Mesendoderm (in vitro differentiated cells): ENCODE measurements at regions not wholly inside any gene's neighbourhood (a gene's known extent, or its start where the extent isn't known, plus 50 kb on each side); places are given as distances from the start of the nearest gene placed in this dataset.
A peak's percentile ranks its signal among the peaks of the same experiment; 100 is the strongest.

Experiments
- DNase-seq: peaks from one replicate; pipeline ENCODE4 v3.0.0; 2013
- H2AK5ac ChIP-seq: 2 replicates; pipeline ENCODE4 v1.6.1; 2013; ENCODE audit warnings: low read length, inconsistent platforms
- H2BK120ac ChIP-seq: 2 replicates; pipeline ENCODE4 v1.6.1; 2013; ENCODE audit warnings: low read depth, mild to moderate bottlenecking, low read length, moderate library complexity, mixed read lengths
- H2BK15ac ChIP-seq: replicated peaks from 2 replicates; pipeline ENCODE4 v1.6.1; 2013; ENCODE audit warnings: low read depth, mild to moderate bottlenecking, moderate library complexity
- H2BK5ac ChIP-seq: 2 replicates; pipeline ENCODE4 v1.6.1; 2013; ENCODE audit warnings: low read length, inconsistent platforms
- H3K18ac ChIP-seq: 2 replicates; pipeline ENCODE4 v1.6.1; 2013; ENCODE audit warnings: mild to moderate bottlenecking, low read length, mixed read lengths
- H3K23ac ChIP-seq: one replicate; pipeline ENCODE4 v1.6.1; 2013; ENCODE audit warnings: low read length
- H3K27ac ChIP-seq: 2 replicates; pipeline ENCODE4 v1.5.1; 2013; ENCODE audit warnings: low read depth, mild to moderate bottlenecking, inconsistent platforms, low read length, moderate library complexity
- H3K27me3 ChIP-seq: 2 replicates; pipeline ENCODE4 v1.6.1; 2013; ENCODE audit warnings: low read length, control low read depth, mild to moderate bottlenecking, inconsistent platforms; ENCODE audit not compliant: insufficient read depth, poor library complexity
- H3K36me3 ChIP-seq: 2 replicates; pipeline ENCODE4 v1.6.1; 2013; ENCODE audit warnings: low read length, inconsistent platforms; ENCODE audit not compliant: control insufficient read depth, insufficient read depth
- H3K4ac ChIP-seq: one replicate; pipeline ENCODE4 v1.6.1; 2013; ENCODE audit warnings: low read depth, mild to moderate bottlenecking, low read length, moderate library complexity
- H3K4me1 ChIP-seq: 2 replicates; pipeline ENCODE4 v1.6.1; 2013; ENCODE audit warnings: low read depth, low read length, inconsistent platforms; ENCODE audit not compliant: control insufficient read depth
- H3K4me2 ChIP-seq: 2 replicates; pipeline ENCODE4 v1.6.1; 2013; ENCODE audit warnings: low read length
- H3K4me3 ChIP-seq: 2 replicates; pipeline ENCODE4 v1.5.1; 2013; ENCODE audit warnings: mild to moderate bottlenecking, low read length
- H3K56ac ChIP-seq: one replicate; pipeline ENCODE4 v1.6.1; 2013; ENCODE audit warnings: low read length
- H3K79me1 ChIP-seq: 2 replicates; pipeline ENCODE4 v1.6.1; 2013; ENCODE audit warnings: low read length, inconsistent platforms
- H3K79me2 ChIP-seq: 2 replicates; pipeline ENCODE4 v1.6.1; 2013; ENCODE audit warnings: mild to moderate bottlenecking, low read length; ENCODE audit not compliant: control insufficient read depth, insufficient read depth
- H3K9ac ChIP-seq: 2 replicates; pipeline ENCODE4 v1.6.1; 2013; ENCODE audit warnings: low read length, inconsistent platforms
- H4K5ac ChIP-seq: one replicate; pipeline ENCODE4 v1.6.1; 2013; ENCODE audit warnings: low read length
- H4K8ac ChIP-seq: one replicate; pipeline ENCODE4 v1.6.1; 2013; ENCODE audit warnings: low read depth, mild to moderate bottlenecking, control low read depth, low read length, moderate library complexity
- WGBS: extraction: QIAGEN DNeasy Blood & Tissue Kit; methylation state at CpG from one replicate; pipeline ENCODE4 v1.1.7; 2013; ENCODE audit warnings: low lambda C conversion rate, missing lambda C conversion rate; ENCODE audit not compliant: insufficient coverage; ENCODE audit errors: extremely low coverage; 5-methylcytosine and 5-hydroxymethylcytosine counted together

- H2BK15ac ChIP-seq = no peak overlapping the region
- no peak overlapping the region for H3K4me2 ChIP-seq
- H3K36me3 ChIP-seq = no peaks in the 10 kb centered on the region
- no peak overlapping the region for H3K23ac ChIP-seq
- H3K27me3 ChIP-seq = no peaks in the 10 kb centered on the region
- DNase-seq = no peak
- H4K5ac ChIP-seq = no peak overlapping the region
- H3K4me1 ChIP-seq = no peaks in the 10 kb centered on the region
- no peak overlapping the region for H3K4ac ChIP-seq
- no peaks in the 10 kb centered on the region for H3K79me2 ChIP-seq
- H3K79me1 ChIP-seq = no peaks in the 10 kb centered on the region
- H3K56ac ChIP-seq = no peak overlapping the region
- no peak overlapping the region for H4K8ac ChIP-seq
- no peak overlapping the region for H3K27ac ChIP-seq
- H2BK5ac ChIP-seq = no peak overlapping the region
- no peak overlapping the region for H3K9ac ChIP-seq
- no peak overlapping the region for H2BK120ac ChIP-seq
- no peak overlapping the region for H3K4me3 ChIP-seq
- H3K18ac ChIP-seq = no peak overlapping the region
- H2AK5ac ChIP-seq = no peak overlapping the region
- no CpG with 5 or more reads among the region's 19 CpGs for WGBS
Measured at GRCh38 chr7:130875-131780, 61.2 kb upstream of the FAM20C start.

- Histone ChIP-seq H3K56ac (peak overlapping the region; percentile 34), H3K4me3 (no peak overlapping the region), H3K27me3 (no peaks in the 10 kb centered on the region), H3K4me1 (no peaks in the 10 kb centered on the region), H2BK120ac (no peak overlapping the region), H3K36me3 (no peaks in the 10 kb centered on the region), H2AK5ac (no peak overlapping the region), H3K4me2 (no peak overlapping the region), H4K8ac (no peak overlapping the region), H3K9ac (no peak overlapping the region), H2BK15ac (no peak overlapping the region), H3K23ac (no peak overlapping the region), H3K27ac (no peak overlapping the region), H4K5ac (no peak overlapping the region), H3K79me2 (no peaks in the 10 kb centered on the region), H2BK5ac (no peak overlapping the region), H3K79me1 (no peaks in the 10 kb centered on the region), H3K4ac (no peak overlapping the region), H3K18ac (no peak overlapping the region)
- no CpG with 5 or more reads among the region's 21 CpGs for WGBS
- no peak for DNase-seq
Measured at GRCh38 chr7:131781-132482, 60.4 kb upstream of the FAM20C start.

GRCh38 chr7:132899-133298, 59.5 kb upstream of the FAM20C start:
- Histone ChIP-seq H2BK15ac (no peak overlapping the region), H4K5ac (no peak overlapping the region), H3K27ac (no peak overlapping the region), H3K79me1 (no peaks in the 10 kb centered on the region), H3K27me3 (no peaks in the 10 kb centered on the region), H2AK5ac (no peak overlapping the region), H3K36me3 (no peaks in the 10 kb centered on the region), H2BK5ac (no peak overlapping the region), H3K4me3 (no peak overlapping the region), H3K56ac (no peak overlapping the region), H3K79me2 (no peaks in the 10 kb centered on the region), H3K23ac (no peak overlapping the region), H4K8ac (no peak overlapping the region), H3K18ac (no peak overlapping the region), H3K4me2 (no peak overlapping the region), H3K4ac (no peak overlapping the region), H3K9ac (no peak overlapping the region), H2BK120ac (no peak overlapping the region), H3K4me1 (no peaks in the 10 kb centered on the region)
- DNase-seq = no peak
- 100% methylated on average over 1 of the region's 2 CpGs for WGBS

- H2BK120ac ChIP-seq = no peak overlapping the region
- H3K4ac ChIP-seq = no peak overlapping the region
- H3K23ac ChIP-seq = no peak overlapping the region
- H2BK5ac ChIP-seq = no peak overlapping the region
- no peak overlapping the region for H3K18ac ChIP-seq
- no peak overlapping the region for H4K5ac ChIP-seq
- no peaks in the 10 kb centered on the region for H3K79me2 ChIP-seq
- no peaks in the 10 kb centered on the region for H3K79me1 ChIP-seq
- H3K9ac ChIP-seq = no peak overlapping the region
- DNase-seq = no peak
- no peak overlapping the region for H3K27ac ChIP-seq
- H3K27me3 ChIP-seq = no peaks in the 10 kb centered on the region
- no peak overlapping the region for H2BK15ac ChIP-seq
- no peaks in the 10 kb centered on the region for H3K36me3 ChIP-seq
- H4K8ac ChIP-seq = no peak overlapping the region
- no peak overlapping the region for H3K56ac ChIP-seq
- H3K4me2 ChIP-seq = no peak overlapping the region
- no peaks in the 10 kb centered on the region for H3K4me1 ChIP-seq
- H3K4me3 ChIP-seq = no peak overlapping the region
- no peak overlapping the region for H2AK5ac ChIP-seq
- WGBS = no CpG with 5 or more reads among the region's 11 CpGs
Measured at GRCh38 chr7:133470-133869, 58.9 kb upstream of the FAM20C start.

GRCh38 chr7:134029-134428, 58.3 kb upstream of the FAM20C start:
- Histone ChIP-seq H3K56ac (peak overlapping the region; percentile 7), H3K79me1 (no peaks in the 10 kb centered on the region), H3K4me3 (no peak overlapping the region), H3K4me2 (no peak overlapping the region), H3K9ac (no peak overlapping the region), H3K23ac (no peak overlapping the region), H3K27ac (no peak overlapping the region), H4K5ac (no peak overlapping the region), H2AK5ac (no peak overlapping the region), H4K8ac (no peak overlapping the region), H2BK5ac (no peak overlapping the region), H3K4ac (no peak overlapping the region), H2BK120ac (no peak overlapping the region), H3K4me1 (no peaks in the 10 kb centered on the region), H3K36me3 (no peaks in the 10 kb centered on the region), H2BK15ac (no peak overlapping the region), H3K79me2 (no peaks in the 10 kb centered on the region), H3K27me3 (no peaks in the 10 kb centered on the region), H3K18ac (no peak overlapping the region)
- WGBS = no CpG with 5 or more reads among the region's 15 CpGs
- DNase-seq = no peak
